ENCODE measurements at regions not wholly inside any gene's neighbourhood (a gene's known extent, or its start where the extent isn't known, plus 50 kb on each side); places are given as distances from the start of the nearest gene placed in this dataset.

DNA sequence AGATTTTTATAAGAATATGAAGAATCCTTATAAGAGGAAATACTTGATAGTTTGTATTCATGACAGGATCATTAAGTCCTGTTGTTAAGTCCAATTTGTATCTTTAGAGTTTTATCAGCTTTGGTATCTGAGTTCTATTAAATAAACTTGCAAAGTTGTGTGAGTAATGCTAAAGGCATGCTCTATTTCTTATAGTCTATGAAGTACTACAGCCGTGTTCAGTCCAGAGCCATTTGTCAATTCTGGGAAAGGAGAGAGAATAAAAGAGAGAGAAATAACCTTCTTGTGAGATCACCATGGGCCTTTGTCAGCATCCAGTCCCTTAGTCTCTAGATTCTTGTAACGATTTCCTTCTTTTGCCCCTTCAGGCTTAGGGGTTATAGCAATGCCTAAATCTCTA lies 181.2 kb upstream of the POU3F2 start:
- Histone ChIP-seq H4K20me1 (ENCODE audit: insufficient read depth) (no peaks in the 10 kb centered on the region), H3K79me2 (ENCODE audit: insufficient read depth, low read depth) (no peaks in the 10 kb centered on the region), H3K27ac (no peak overlapping the region), H2AFZ (ENCODE audit: low read depth) (no peak overlapping the region), H3K36me3 (ENCODE audit: insufficient read depth) (no peaks in the 10 kb centered on the region), H3K9ac (no peak overlapping the region), H3K4me2 (no peak overlapping the region), H3K4me3 (IDR thresholded peaks at IDR 0.05; ENCODE audit: insufficient read depth, low read depth, low read length) (no peak overlapping the region), H3K4me1 (ENCODE audit: low read depth, poor library complexity, severe bottlenecking) (no peaks in the 10 kb centered on the region), H3K27me3 (ENCODE audit: insufficient read depth, low read depth) (no peaks in the 10 kb centered on the region)
- TF ChIP-seq, protein P1, sequence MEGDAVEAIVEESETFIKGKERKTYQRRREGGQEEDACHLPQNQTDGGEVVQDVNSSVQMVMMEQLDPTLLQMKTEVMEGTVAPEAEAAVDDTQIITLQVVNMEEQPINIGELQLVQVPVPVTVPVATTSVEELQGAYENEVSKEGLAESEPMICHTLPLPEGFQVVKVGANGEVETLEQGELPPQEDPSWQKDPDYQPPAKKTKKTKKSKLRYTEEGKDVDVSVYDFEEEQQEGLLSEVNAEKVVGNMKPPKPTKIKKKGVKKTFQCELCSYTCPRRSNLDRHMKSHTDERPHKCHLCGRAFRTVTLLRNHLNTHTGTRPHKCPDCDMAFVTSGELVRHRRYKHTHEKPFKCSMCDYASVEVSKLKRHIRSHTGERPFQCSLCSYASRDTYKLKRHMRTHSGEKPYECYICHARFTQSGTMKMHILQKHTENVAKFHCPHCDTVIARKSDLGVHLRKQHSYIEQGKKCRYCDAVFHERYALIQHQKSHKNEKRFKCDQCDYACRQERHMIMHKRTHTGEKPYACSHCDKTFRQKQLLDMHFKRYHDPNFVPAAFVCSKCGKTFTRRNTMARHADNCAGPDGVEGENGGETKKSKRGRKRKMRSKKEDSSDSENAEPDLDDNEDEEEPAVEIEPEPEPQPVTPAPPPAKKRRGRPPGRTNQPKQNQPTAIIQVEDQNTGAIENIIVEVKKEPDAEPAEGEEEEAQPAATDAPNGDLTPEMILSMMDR (conservative IDR thresholded peaks at IDR 0.05; ENCODE audit: low read depth, low read length), result no peak

DNA sequence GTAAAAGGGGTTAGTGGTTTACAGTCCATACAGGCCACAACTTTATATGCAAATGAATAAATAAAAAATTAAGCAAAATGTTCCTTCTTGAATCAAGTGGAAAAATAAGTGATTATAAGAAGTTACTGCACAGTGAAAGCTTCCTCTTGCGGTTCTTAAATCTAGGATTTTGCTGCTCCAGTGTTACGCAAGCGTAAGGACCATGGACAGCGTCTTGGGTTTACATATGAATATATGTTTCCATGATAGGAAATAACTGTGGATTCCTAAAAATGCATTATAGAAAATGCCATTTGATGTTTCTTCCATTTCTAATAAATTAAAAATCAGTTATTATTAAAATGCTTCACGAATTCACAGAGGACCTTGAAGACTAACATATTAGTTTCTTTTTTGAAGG lies 176.6 kb upstream of the POU3F2 start:
- Histone ChIP-seq H2AFZ (ENCODE audit: low read depth) (no peak overlapping the region), H3K4me3 (IDR thresholded peaks at IDR 0.05; ENCODE audit: insufficient read depth, low read depth, low read length) (no peak overlapping the region), H3K4me2 (no peak overlapping the region), H3K27ac (no peak overlapping the region), H3K36me3 (ENCODE audit: insufficient read depth) (no peaks in the 10 kb centered on the region), H3K27me3 (ENCODE audit: insufficient read depth, low read depth) (no peaks in the 10 kb centered on the region), H4K20me1 (ENCODE audit: insufficient read depth) (no peaks in the 10 kb centered on the region), H3K9ac (no peak overlapping the region), H3K4me1 (ENCODE audit: low read depth, poor library complexity, severe bottlenecking) (no peaks in the 10 kb centered on the region), H3K79me2 (ENCODE audit: insufficient read depth, low read depth) (no peaks in the 10 kb centered on the region)
- TF ChIP-seq, protein P1 (conservative IDR thresholded peaks at IDR 0.05; ENCODE audit: low read depth, low read length), result no peak

DNA sequence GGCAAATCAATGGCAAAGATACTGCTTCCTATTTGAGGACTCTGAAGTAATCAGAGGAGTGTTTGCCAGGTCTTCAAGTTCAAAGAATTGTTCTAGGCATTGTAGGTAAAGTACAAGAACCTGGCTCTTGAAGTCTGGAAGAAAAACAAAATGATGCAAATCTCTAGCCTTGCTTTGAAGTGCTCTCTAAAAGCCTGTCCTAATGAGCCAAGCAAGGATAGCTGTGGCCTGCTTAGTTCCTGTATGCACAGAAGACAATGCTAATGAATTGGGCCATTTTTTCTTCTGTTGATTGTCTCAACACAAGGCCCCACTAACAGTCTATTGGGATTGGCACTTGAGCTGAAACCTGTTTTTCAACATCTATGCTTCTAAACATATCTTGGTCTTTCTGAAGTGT lies 165.0 kb upstream of the POU3F2 start:
- TF ChIP-seq, protein P1 (conservative IDR thresholded peaks at IDR 0.05; ENCODE audit: low read depth, low read length), result no peak
- H3K27ac ChIP-seq, result no peak overlapping the region
- H3K27me3 ChIP-seq (ENCODE audit: insufficient read depth, low read depth), result no peaks in the 10 kb centered on the region
- no peaks in the 10 kb centered on the region for H3K36me3 ChIP-seq (ENCODE audit: insufficient read depth)
- H4K20me1 ChIP-seq (ENCODE audit: insufficient read depth), result no peaks in the 10 kb centered on the region
- H3K4me2 ChIP-seq, result no peak overlapping the region
- H3K79me2 ChIP-seq (ENCODE audit: insufficient read depth, low read depth), result no peaks in the 10 kb centered on the region
- H3K4me1 ChIP-seq (ENCODE audit: low read depth, poor library complexity, severe bottlenecking), result no peaks in the 10 kb centered on the region
- no peak overlapping the region for H2AFZ ChIP-seq (ENCODE audit: low read depth)
- no peak overlapping the region for H3K4me3 ChIP-seq (IDR thresholded peaks at IDR 0.05; ENCODE audit: insufficient read depth, low read depth, low read length)
- H3K9ac ChIP-seq, result no peak overlapping the region

DNA sequence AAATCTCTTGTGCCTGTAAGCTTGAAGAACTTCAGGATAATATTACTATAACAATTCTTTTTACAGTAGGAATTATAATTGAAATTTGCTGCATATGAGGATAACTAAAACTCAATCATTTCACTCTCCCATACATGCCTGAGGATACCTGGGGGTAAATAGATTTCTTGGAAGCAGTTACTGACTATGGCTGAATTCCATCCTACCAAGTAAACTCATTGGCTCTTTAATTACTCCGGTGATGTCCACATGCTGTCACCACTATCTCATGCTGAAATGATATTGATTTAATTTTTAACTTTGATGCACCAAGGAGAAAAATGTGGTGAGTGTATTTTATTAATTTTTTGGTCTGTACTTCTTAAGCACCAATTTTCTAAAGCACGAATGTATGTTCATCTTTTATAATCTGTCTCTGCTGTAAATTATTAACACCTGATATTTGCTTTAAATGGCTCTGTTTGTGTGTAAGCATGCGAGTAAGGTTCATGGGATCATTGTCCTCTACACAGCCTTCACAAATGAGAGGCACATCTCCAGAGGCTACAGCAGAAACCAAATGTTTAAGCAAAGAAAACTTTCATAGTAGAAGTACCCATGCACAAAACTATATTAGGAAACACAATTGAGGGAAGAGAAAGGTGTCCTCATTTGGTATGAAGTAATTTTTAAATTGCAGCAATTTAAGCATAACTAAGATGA lies 164.2 kb upstream of the POU3F2 start:
- Histone ChIP-seq H3K9ac (no peak overlapping the region), H3K36me3 (ENCODE audit: insufficient read depth) (no peaks in the 10 kb centered on the region), H3K79me2 (ENCODE audit: insufficient read depth, low read depth) (no peaks in the 10 kb centered on the region), H3K4me3 (IDR thresholded peaks at IDR 0.05; ENCODE audit: insufficient read depth, low read depth, low read length) (no peak overlapping the region), H3K27me3 (ENCODE audit: insufficient read depth, low read depth) (no peaks in the 10 kb centered on the region), H3K4me1 (ENCODE audit: low read depth, poor library complexity, severe bottlenecking) (no peaks in the 10 kb centered on the region), H2AFZ (ENCODE audit: low read depth) (no peak overlapping the region), H3K27ac (no peak overlapping the region), H3K4me2 (no peak overlapping the region), H4K20me1 (ENCODE audit: insufficient read depth) (no peaks in the 10 kb centered on the region)
- TF ChIP-seq, protein P1 (conservative IDR thresholded peaks at IDR 0.05; ENCODE audit: low read depth, low read length), result no peak

Measured in KMS-11 (cell line).